ENCODE measurements at regions not wholly inside any gene's neighbourhood (a gene's known extent, or its start where the extent isn't known, plus 50 kb on each side); places are given as distances from the start of the nearest gene placed in this dataset.

- TF ChIP-seq EZH2 (IDR thresholded peaks at IDR 0.05; ENCODE audit: borderline replicate concordance, insufficient read depth, low read length, poor library complexity, severe bottlenecking) (no peak), EP300 (conservative IDR thresholded peaks at IDR 0.05; ENCODE audit: poor library complexity, severe bottlenecking) (no peak), CTCF (IDR thresholded peaks at IDR 0.05; ENCODE audit: poor library complexity, severe bottlenecking) (no peak), RAD21 (conservative IDR thresholded peaks at IDR 0.05) (no peak)
Measured at GRCh38 chr11:36757075-36757474, 159.0 kb upstream of the RAG2 start.
